B cell (primary cell): ENCODE measurements at regions not wholly inside any gene's neighbourhood (a gene's known extent, or its start where the extent isn't known, plus 50 kb on each side); places are given as distances from the start of the nearest gene placed in this dataset.

ENCODE experiments used
- ATAC-seq: fragments of 200-7000 bp; cut with Tn5 transposase; one replicate; pipeline ENCODE4 v1.10.0; 2021; ENCODE audit warnings: low read depth, mild to moderate bottlenecking, moderate number of reproducible peaks, moderate library complexity
- CTCF ChIA-PET: fragments of 350-600 bp; sonication (Branson Sonifier 250); formaldehyde crosslinking; loops from one replicate; lab custom pipeline; 2021; ENCODE audit warnings: antibody characterized with exemption, inconsistent platforms; lab: Charles Lee
- POLR2A ChIA-PET: fragments of 350-600 bp; sonication (Branson Sonifier 250); formaldehyde crosslinking; loops from one replicate; lab custom pipeline; 2021; ENCODE audit warnings: antibody characterized with exemption; lab: Charles Lee
- DNase-seq: peaks from one replicate; pipeline ENCODE4 v3.0.0; 2013
- H2AFZ ChIP-seq: 2 replicates; pipeline ENCODE4 v1.6.1; 2012; ENCODE audit warnings: mild to moderate bottlenecking, low read depth, low read length; ENCODE audit not compliant: insufficient read depth, poor library complexity, severe bottlenecking
- H3K27ac ChIP-seq, 2 donors: 1 replicate in 1 of 2; 2 replicates in 1 of 2; pipeline ENCODE4 v1.5.1; 2012 to 2013; ENCODE audit warnings: low read length in 2 of 2, mild to moderate bottlenecking in 2 of 2, moderate library complexity in 1 of 2
- H3K27me3 ChIP-seq, 4 experiments: fragments of 200-600 bp in 1 of 4; sonication (generic) in 1 of 4; replicated peaks in 1 of 4; 1 replicate in 2 of 4; 2 replicates in 2 of 4; pipeline versions ENCODE4 v1.6.1 to v1.7.0; 2013 to 2016; ENCODE audit warnings: low read length in 3 of 4, mild to moderate bottlenecking in 2 of 4, mixed read lengths in 1 of 4, moderate library complexity in 1 of 4; ENCODE audit not compliant: insufficient read depth in 4 of 4, control insufficient read depth in 3 of 4; ENCODE audit errors: control extremely low read depth in 1 of 4
- H3K36me3 ChIP-seq, 2 experiments: replicated peaks in 1 of 2; 1 replicate in 1 of 2; 2 replicates in 1 of 2; pipeline versions ENCODE4 v1.6.1 to v1.7.1; 2013; ENCODE audit warnings: low read length in 1 of 2; ENCODE audit not compliant: insufficient read depth in 2 of 2, control insufficient read depth in 1 of 2; ENCODE audit errors: control extremely low read depth in 1 of 2, extremely low read depth in 1 of 2
- H3K4me1 ChIP-seq, 2 donors: fragments of 200-600 bp in 1 of 2; sonication (generic) in 1 of 2; 1 replicate in 1 of 2; 2 replicates in 1 of 2; pipeline versions ENCODE4 v1.5.1 to v1.6.1; 2013 to 2017; ENCODE audit warnings: low read length in 2 of 2; ENCODE audit not compliant: control insufficient read depth in 2 of 2, insufficient read depth in 2 of 2
- H3K4me2 ChIP-seq: replicated peaks from 2 replicates; pipeline ENCODE3; 2012; ENCODE audit warnings: mild to moderate bottlenecking, low read depth, low read length; ENCODE audit not compliant: poor library complexity, severe bottlenecking
- H3K4me3 ChIP-seq, 5 experiments: fragments of 200-600 bp in 1 of 5; sonication (generic) in 1 of 5; 1 replicate in 3 of 5; 2 replicates in 2 of 5; pipeline versions ENCODE4 v1.5.1 to v1.7.0; 2011 to 2016; ENCODE audit warnings: low read length in 4 of 5, mild to moderate bottlenecking in 4 of 5, low read depth in 2 of 5, control low read depth in 1 of 5, moderate library complexity in 1 of 5; ENCODE audit not compliant: insufficient read depth in 1 of 5; ENCODE audit errors: control extremely low read depth in 1 of 5, extremely low read depth in 1 of 5
- H3K79me2 ChIP-seq: fragments of 200-600 bp; sonication (generic); one replicate; pipeline ENCODE4 v1.6.0; 2016; ENCODE audit warnings: low read length; ENCODE audit not compliant: control insufficient read depth, insufficient read depth
- H3K9ac ChIP-seq: fragments of 200-600 bp; sonication (generic); 2 replicates; pipeline ENCODE4 v1.6.1; 2017; ENCODE audit warnings: mild to moderate bottlenecking, low read length, moderate library complexity
- H3K9me3 ChIP-seq, 3 donors: one replicate each; pipeline versions ENCODE4 v1.6.1 to v1.7.1; 2013; ENCODE audit warnings: low read length in 2 of 3; ENCODE audit not compliant: control insufficient read depth in 2 of 3, insufficient read depth in 1 of 3; ENCODE audit errors: control extremely low read depth in 1 of 3
- H4K20me1 ChIP-seq: 2 replicates; pipeline ENCODE4 v1.6.0; 2012; ENCODE audit warnings: mild to moderate bottlenecking, low read length; ENCODE audit not compliant: insufficient read depth, control insufficient read depth, poor library complexity, severe bottlenecking
- H3K27ac Mint-ChIP-seq: one replicate; pipeline ENCODE4 v1.8.0; 2021; ENCODE audit warnings: mixed read lengths
- H3K27me3 Mint-ChIP-seq: one replicate; pipeline ENCODE4 v1.8.0; 2021; ENCODE audit warnings: mixed read lengths
- H3K4me1 Mint-ChIP-seq: one replicate; pipeline ENCODE4 v1.8.0; 2021; ENCODE audit warnings: mixed read lengths
- H3K4me3 Mint-ChIP-seq: one replicate; pipeline ENCODE4 v1.8.0; 2021; ENCODE audit warnings: mixed read lengths
- H3K9me3 Mint-ChIP-seq: one replicate; pipeline ENCODE4 v1.8.0; 2022; ENCODE audit warnings: mixed read lengths; ENCODE audit not compliant: insufficient read depth
- CTCF ChIP-seq: fragments of 200-600 bp; IDR thresholded peaks from one replicate; pipeline ENCODE4 v1.8.0; 2022; ENCODE audit warnings: antibody characterized with exemption, mild to moderate bottlenecking
- EZH2 ChIP-seq: IDR thresholded peaks from 2 replicates; pipeline ENCODE4 v1.6.1; 2012; ENCODE audit warnings: borderline replicate concordance, low read depth, mild to moderate bottlenecking, moderate library complexity, low read length; ENCODE audit not compliant: insufficient read depth, poor library complexity, severe bottlenecking
- WGBS: methylation state at CpG from one replicate; pipeline ENCODE4 v1.1.5; 2013; ENCODE audit warnings: missing lambda C conversion rate; ENCODE audit not compliant: insufficient coverage; 5-methylcytosine and 5-hydroxymethylcytosine counted together
- intact Hi-C: fragments of 100-400 bp; cut with micrococcal nuclease; formaldehyde crosslinking; loops from one replicate; pipeline ENCODE4 v1.10.0; 2022

- DNase-seq (no peak), ATAC-seq (no peak)
- Histone ChIP-seq H4K20me1 (no peaks in the 10 kb centered on the region), H2AFZ (no peak overlapping the region), H3K4me1 (no peaks in the 10 kb centered on the region), H3K4me2 (no peak overlapping the region), H3K27ac (no peak overlapping the region), H3K9ac (no peak overlapping the region), H3K9me3 (peaks cover 0 to 11% (median 0%) of the 10 kb centered on the region in 3 donors), H3K36me3 (no peaks in the 10 kb centered on the region), H3K27me3 (no peaks in the 10 kb centered on the region), H3K79me2 (no peaks in the 10 kb centered on the region), H3K4me3 (no peak overlapping the region)
- no peak for TF ChIP-seq CTCF
- no peak for TF ChIP-seq EZH2
- no CpG with 5 or more reads among the region's 6 CpGs for WGBS
- Mint-ChIP-seq H3K9me3 (no peaks in the 10 kb centered on the region), H3K27ac (no peak overlapping the region), H3K27me3 (peaks cover 4% of the 10 kb centered on the region), H3K4me3 (no peak overlapping the region), H3K4me1 (no peaks in the 10 kb centered on the region)
- intact Hi-C loops, result no loop called here
- POLR2A ChIA-PET, result no interaction called here
- CTCF ChIA-PET, result no interaction called here
These were observed 532.5 kb upstream of the MGMT start for GRCh38 chr10:128934492-128934891.

- ChIA-PET POLR2A (no interaction called here), CTCF (no interaction called here)
- no peaks in the 10 kb centered on the region for H3K27me3 ChIP-seq
- no peaks in the 10 kb centered on the region for H3K4me1 Mint-ChIP-seq
- H3K4me1 ChIP-seq, result no peaks in the 10 kb centered on the region
- H3K27me3 Mint-ChIP-seq, result peaks cover 4% of the 10 kb centered on the region
- DNase-seq (no peak), ATAC-seq (no peak)
- TF ChIP-seq EZH2 (no peak), CTCF (no peak)
- H3K9ac ChIP-seq, result no peak overlapping the region
- H4K20me1 ChIP-seq, result no peaks in the 10 kb centered on the region
- no peak overlapping the region for H3K27ac Mint-ChIP-seq
- peaks cover 0 to 11% (median 0%) of the 10 kb centered on the region in 3 donors for H3K9me3 ChIP-seq
- no peaks in the 10 kb centered on the region for H3K36me3 ChIP-seq
- WGBS, result 100% methylated on average over 1 of the region's 9 CpGs
- H3K9me3 Mint-ChIP-seq, result no peaks in the 10 kb centered on the region
- no peak overlapping the region for H3K4me3 ChIP-seq
- no peak overlapping the region for H3K27ac ChIP-seq
- H3K4me3 Mint-ChIP-seq, result no peak overlapping the region
- intact Hi-C loops, result no loop called here
- no peak overlapping the region for H3K4me2 ChIP-seq
- H3K79me2 ChIP-seq, result no peaks in the 10 kb centered on the region
- H2AFZ ChIP-seq, result no peak overlapping the region
These were observed 530.6 kb upstream of the MGMT start for GRCh38 chr10:128936392-128936791.
